ENCODE measurements at regions not wholly inside any gene's neighbourhood (a gene's known extent, or its start where the extent isn't known, plus 50 kb on each side); places are given as distances from the start of the nearest gene placed in this dataset.

DNA sequence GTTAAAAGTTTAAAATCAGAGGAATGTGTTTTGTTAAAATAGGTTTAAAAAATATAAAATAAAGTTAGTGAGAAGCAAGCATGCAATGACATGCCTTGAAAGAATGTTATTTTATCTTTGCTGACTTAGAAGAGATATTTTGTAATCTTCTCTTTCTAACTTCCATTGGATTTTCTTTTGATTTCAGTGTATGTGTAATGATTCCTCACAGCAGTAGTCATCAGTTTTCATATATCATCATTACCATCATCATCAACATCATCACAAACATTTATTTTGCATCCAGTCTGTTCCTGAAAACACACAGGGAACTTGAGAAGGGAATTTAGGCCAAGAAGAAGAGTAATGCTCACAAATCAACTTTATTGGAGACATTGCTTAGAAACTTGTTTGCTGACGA is 699.6 kb downstream of the TAF11L14 start:
- TF ChIP-seq, protein P1, sequence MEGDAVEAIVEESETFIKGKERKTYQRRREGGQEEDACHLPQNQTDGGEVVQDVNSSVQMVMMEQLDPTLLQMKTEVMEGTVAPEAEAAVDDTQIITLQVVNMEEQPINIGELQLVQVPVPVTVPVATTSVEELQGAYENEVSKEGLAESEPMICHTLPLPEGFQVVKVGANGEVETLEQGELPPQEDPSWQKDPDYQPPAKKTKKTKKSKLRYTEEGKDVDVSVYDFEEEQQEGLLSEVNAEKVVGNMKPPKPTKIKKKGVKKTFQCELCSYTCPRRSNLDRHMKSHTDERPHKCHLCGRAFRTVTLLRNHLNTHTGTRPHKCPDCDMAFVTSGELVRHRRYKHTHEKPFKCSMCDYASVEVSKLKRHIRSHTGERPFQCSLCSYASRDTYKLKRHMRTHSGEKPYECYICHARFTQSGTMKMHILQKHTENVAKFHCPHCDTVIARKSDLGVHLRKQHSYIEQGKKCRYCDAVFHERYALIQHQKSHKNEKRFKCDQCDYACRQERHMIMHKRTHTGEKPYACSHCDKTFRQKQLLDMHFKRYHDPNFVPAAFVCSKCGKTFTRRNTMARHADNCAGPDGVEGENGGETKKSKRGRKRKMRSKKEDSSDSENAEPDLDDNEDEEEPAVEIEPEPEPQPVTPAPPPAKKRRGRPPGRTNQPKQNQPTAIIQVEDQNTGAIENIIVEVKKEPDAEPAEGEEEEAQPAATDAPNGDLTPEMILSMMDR (IDR thresholded peaks at IDR 0.05; ENCODE audit: borderline replicate concordance, insufficient read depth, low read depth, low read length): no peak
- no peak overlapping the region for H3K4me3 ChIP-seq (ENCODE audit: low read depth, low read length)

DNA sequence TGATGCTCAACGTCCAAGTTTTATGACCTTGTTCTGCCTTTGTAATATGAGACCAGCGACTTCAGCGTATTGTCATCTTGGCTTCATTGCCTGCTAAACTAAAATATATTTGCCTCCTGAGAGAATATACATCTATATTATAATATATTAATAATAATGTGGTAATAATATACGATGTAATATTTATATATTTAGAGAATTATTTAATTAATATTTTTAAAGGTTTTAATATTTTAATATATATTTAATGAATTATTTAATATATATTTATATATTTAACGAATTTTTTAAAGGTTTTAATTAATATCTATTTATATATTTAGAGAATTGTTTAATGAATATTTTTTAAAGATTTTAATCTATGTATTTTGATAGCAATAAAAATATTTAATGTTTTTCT is 700.7 kb downstream of the TAF11L14 start:
- no peak overlapping the region for H3K4me3 ChIP-seq (ENCODE audit: low read depth, low read length)
- TF ChIP-seq, protein P1 (IDR thresholded peaks at IDR 0.05; ENCODE audit: borderline replicate concordance, insufficient read depth, low read depth, low read length): no peak

DNA sequence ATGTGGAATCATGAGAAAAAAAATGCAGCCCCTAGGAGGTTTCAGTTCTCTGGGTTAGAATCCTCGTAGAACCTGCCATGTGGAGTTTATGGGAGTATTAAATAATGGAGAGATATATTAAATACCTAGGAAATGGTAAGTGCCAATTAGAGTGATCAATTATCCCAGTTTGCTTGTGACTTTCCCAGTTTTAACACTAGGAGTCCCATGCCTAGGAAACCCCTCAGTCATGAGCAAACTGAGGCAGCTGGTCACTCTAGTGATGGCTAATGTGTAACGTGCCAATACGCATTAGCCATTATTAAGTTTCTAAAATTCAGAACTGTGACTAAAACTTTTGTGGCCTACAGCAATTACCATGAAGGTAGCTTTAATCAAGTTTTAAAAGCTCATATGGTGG is 720.6 kb downstream of the TAF11L14 start:
- TF ChIP-seq, protein P1 (IDR thresholded peaks at IDR 0.05; ENCODE audit: borderline replicate concordance, insufficient read depth, low read depth, low read length): no peak
- H3K4me3 ChIP-seq (ENCODE audit: low read depth, low read length): no peak overlapping the region

DNA sequence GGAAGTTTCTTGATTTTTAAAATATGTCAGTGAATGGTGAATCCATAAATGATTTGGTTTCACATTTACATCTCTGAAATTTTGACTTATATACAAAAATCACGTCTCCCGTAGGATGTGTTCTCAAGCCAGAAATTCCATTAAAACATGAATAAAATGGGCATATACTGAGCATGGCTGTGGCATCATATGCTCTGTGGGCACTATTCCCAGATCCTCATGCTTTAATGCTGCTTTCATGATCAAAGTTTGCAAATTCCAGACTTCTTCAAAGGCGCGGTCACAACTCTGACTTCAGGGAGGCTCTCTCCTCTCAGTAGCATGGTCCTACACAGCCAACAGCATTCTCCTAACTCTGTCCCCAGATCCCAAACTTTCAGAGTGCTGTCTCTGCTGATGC is 723.2 kb downstream of the TAF11L14 start:
- no peak overlapping the region for H3K4me3 ChIP-seq (ENCODE audit: low read depth, low read length)
- TF ChIP-seq, protein P1 (IDR thresholded peaks at IDR 0.05; ENCODE audit: borderline replicate concordance, insufficient read depth, low read depth, low read length): no peak

DNA sequence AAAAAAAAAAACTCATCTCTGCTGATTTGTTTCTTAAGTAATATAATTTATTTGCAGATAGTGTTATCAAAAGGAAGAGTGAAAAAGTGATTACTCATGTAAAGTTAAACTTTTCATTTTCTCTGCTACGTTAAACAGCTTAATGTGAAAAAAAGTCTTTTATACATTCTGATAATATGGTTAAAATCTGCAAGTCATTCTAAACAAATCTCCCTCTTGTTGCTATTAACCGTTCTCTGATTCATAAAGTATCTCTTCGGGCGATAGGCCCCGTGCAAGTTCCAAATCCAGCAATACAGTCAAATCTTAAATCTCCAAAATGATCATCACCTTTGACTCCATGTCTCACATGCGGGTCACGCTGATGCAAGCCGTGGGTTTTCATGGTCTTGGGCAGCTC is 732.0 kb downstream of the TAF11L14 start:
- no peak overlapping the region for H3K4me3 ChIP-seq (ENCODE audit: low read depth, low read length)
- TF ChIP-seq, protein P1 (IDR thresholded peaks at IDR 0.05; ENCODE audit: borderline replicate concordance, insufficient read depth, low read depth, low read length): no peak

DNA sequence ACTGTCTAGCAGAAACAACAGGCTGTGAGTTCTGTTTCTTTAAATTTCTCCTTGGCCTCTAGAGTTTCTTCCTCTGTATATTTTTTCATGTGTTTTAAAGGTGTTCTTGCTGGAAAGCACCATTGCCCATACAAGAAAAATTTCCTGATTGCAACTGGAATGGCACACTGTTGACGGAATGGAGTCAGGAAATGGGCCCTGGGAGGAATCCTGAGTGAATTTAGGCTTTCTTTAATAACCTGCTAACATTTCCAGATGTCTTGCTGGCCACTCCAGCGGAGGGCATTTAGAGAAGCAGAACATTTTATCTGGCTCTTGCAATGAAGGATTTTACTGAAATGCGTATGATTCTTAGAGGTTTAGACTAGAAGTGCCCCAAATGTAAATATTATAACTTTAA is 736.3 kb downstream of the TAF11L14 start:
- TF ChIP-seq, protein P1 (IDR thresholded peaks at IDR 0.05; ENCODE audit: borderline replicate concordance, insufficient read depth, low read depth, low read length): no peak

DNA sequence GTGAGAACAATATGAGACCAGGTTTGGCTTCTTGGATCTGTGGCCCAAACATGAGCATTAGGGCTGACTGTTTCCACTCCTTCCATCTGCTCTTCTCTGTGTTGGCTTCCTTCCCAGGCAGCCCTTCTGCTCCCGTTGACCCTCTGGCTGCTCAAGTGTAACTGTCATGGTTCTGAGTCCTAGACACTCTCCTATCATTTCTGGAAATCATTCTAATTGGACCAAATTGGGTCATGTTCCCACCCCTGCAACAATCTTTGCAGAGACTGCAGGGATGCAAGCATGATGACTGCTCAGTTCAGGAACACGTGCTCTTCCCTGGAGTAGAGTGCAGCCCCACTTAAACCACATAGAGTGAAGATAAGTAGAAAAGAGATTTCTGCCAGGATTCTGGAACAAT is 741.4 kb downstream of the TAF11L14 start:
- no peak overlapping the region for H3K4me3 ChIP-seq (ENCODE audit: low read depth, low read length)
- TF ChIP-seq, protein P1 (IDR thresholded peaks at IDR 0.05; ENCODE audit: borderline replicate concordance, insufficient read depth, low read depth, low read length): no peak

More for the DNA sequence above, 736.3 kb downstream of the TAF11L14 start:
- H3K4me3 ChIP-seq (ENCODE audit: low read depth, low read length): no peak overlapping the region

Measured in GM12875 (cell line).